ENCODE measurements at regions not wholly inside any gene's neighbourhood (a gene's known extent, or its start where the extent isn't known, plus 50 kb on each side); places are given as distances from the start of the nearest gene placed in this dataset.

- TF ChIP-seq POLR2AphosphoS5 (IDR thresholded peaks at IDR 0.05; ENCODE audit: low read depth, low read length) (no peak), POLR2A (IDR thresholded peaks at IDR 0.05; ENCODE audit: low read depth, low read length) (no peak)
These were observed 493.1 kb downstream of the ANKRD50 start for GRCh38 chr4:124219389-124219788.

All from GM12892 (cell line).